Endothelial cell of umbilical vein (primary cell): ENCODE measurements at regions not wholly inside any gene's neighbourhood (a gene's known extent, or its start where the extent isn't known, plus 50 kb on each side); places are given as distances from the start of the nearest gene placed in this dataset.

Experiments
- BruUV-seq: library from RNA; stranded (reverse); fragments of 400-500 nt; replicated peaks from 2 replicates; lab custom pipeline; 2021; lab: Mats Ljungman, UMichigan
- CTCF ChIA-PET: fragments of 300-600, 350-600 bp; sonication (Branson Sonifier 250); formaldehyde crosslinking; loops from one replicate; lab custom pipeline; 2021; ENCODE audit warnings: antibody characterized with exemption, inconsistent platforms; lab: Charles Lee
- POLR2A ChIA-PET: fragments of 300-600, 350-600 bp; sonication (Branson Sonifier 250); formaldehyde crosslinking; loops from one replicate; lab custom pipeline; 2021; ENCODE audit warnings: antibody characterized with exemption, inconsistent platforms; lab: Charles Lee
- DNase-seq: peaks from one replicate; pipeline ENCODE4 v3.0.0-alpha.2; 2011; ENCODE audit warnings: low read depth, low spot score
- FAIRE-seq: peaks from 2 replicates; lab custom pipeline; 2011; peaks lifted over from hg19 to GRCh38; lab: Jason Lieb, UNC
- H2AFZ ChIP-seq: 2 replicates; pipeline ENCODE4 v1.6.0; 2012; ENCODE audit warnings: low read depth, low read length, control low read depth, inconsistent platforms
- H3K27ac ChIP-seq: 2 replicates; pipeline ENCODE4 v1.5.1; 2011; ENCODE audit warnings: low read depth, mild to moderate bottlenecking, control low read depth, low read length, moderate library complexity; ENCODE audit not compliant: insufficient read depth
- H3K27me3 ChIP-seq, 2 experiments: 2 replicates each; pipeline versions ENCODE4 v1.6.0 to v1.6.1; 2011; ENCODE audit warnings: low read length in 2 of 2, mixed read lengths in 1 of 2; ENCODE audit not compliant: control insufficient read depth in 2 of 2, insufficient read depth in 2 of 2
- H3K36me3 ChIP-seq, 2 experiments: 2 replicates in 1 of 2; 3 replicates in 1 of 2; pipeline ENCODE4 v1.5.1; 2011; ENCODE audit warnings: low read length in 2 of 2, mild to moderate bottlenecking in 1 of 2, moderate library complexity in 1 of 2; ENCODE audit not compliant: control insufficient read depth in 2 of 2, insufficient read depth in 2 of 2; ENCODE audit errors: extremely low read depth in 1 of 2
- H3K4me1 ChIP-seq: 3 replicates; pipeline ENCODE4 v1.5.1; 2011; ENCODE audit warnings: mild to moderate bottlenecking, low read length; ENCODE audit not compliant: control insufficient read depth, insufficient read depth; ENCODE audit errors: extremely low read depth
- H3K4me2 ChIP-seq: 2 replicates; pipeline ENCODE4 v1.6.1; 2011; ENCODE audit warnings: low read length, control low read depth, mixed read lengths; ENCODE audit not compliant: insufficient read depth
- H3K4me3 ChIP-seq, 3 experiments: fragments of 200-600 bp in 1 of 3; sonication (generic), shearing (Covaris generic) in 1 of 3; replicated peaks in 1 of 3; 2 replicates each; pipeline ENCODE4 v1.5.1; 2011 to 2016; ENCODE audit warnings: control low read depth in 3 of 3, low read length in 3 of 3, mild to moderate bottlenecking in 2 of 3, inconsistent platforms in 1 of 3, low read depth in 1 of 3, moderate library complexity in 1 of 3; ENCODE audit not compliant: insufficient read depth in 1 of 3
- H3K79me2 ChIP-seq: 2 replicates; pipeline ENCODE4 v1.6.0; 2012; ENCODE audit warnings: low read length, inconsistent platforms; ENCODE audit not compliant: control insufficient read depth, insufficient read depth
- H3K9ac ChIP-seq: replicated peaks from 2 replicates; pipeline ENCODE3; 2011; ENCODE audit warnings: low read length, control low read depth; ENCODE audit not compliant: insufficient read depth; ENCODE audit errors: extremely low read depth
- H3K9me1 ChIP-seq: replicated peaks from 3 replicates; pipeline ENCODE4 v1.6.0; 2011; ENCODE audit warnings: mild to moderate bottlenecking, low read length; ENCODE audit not compliant: control insufficient read depth, insufficient read depth; ENCODE audit errors: extremely low read depth
- H3K9me3 ChIP-seq: replicated peaks from 2 replicates; pipeline ENCODE4 v1.5.1; 2012; ENCODE audit warnings: low read length, inconsistent platforms; ENCODE audit not compliant: control insufficient read depth, insufficient read depth
- H4K20me1 ChIP-seq: replicated peaks from 2 replicates; pipeline ENCODE3; 2011; ENCODE audit warnings: mild to moderate bottlenecking, low read length; ENCODE audit not compliant: control insufficient read depth, insufficient read depth; ENCODE audit errors: extremely low read depth
- EZH2 ChIP-seq: IDR thresholded peaks from 2 replicates; pipeline ENCODE4 v1.6.1; 2012; ENCODE audit warnings: borderline replicate concordance, low read depth, mild to moderate bottlenecking, moderate library complexity, low read length, inconsistent platforms; ENCODE audit not compliant: severe bottlenecking
- FOS ChIP-seq: IDR thresholded peaks from 2 replicates; pipeline ENCODE4 v1.6.1; 2011; ENCODE audit warnings: mild to moderate bottlenecking, low read length, moderate library complexity, borderline replicate concordance; ENCODE audit not compliant: insufficient read depth
- GATA2 ChIP-seq: IDR thresholded peaks from 2 replicates; pipeline ENCODE4 v1.7.0; 2011; ENCODE audit warnings: low read depth, mild to moderate bottlenecking, moderate library complexity, mixed read lengths, low read length; ENCODE audit not compliant: insufficient read length, insufficient read depth
- JUN ChIP-seq: IDR thresholded peaks from 2 replicates; pipeline ENCODE4 v1.6.1; 2011; ENCODE audit warnings: borderline replicate concordance, low read depth; ENCODE audit not compliant: insufficient read length, insufficient read depth
- MYC ChIP-seq: IDR thresholded peaks from one replicate; pipeline ENCODE4 v1.6.1; 2011; ENCODE audit warnings: mild to moderate bottlenecking, low read depth, low read length
- POLR2A ChIP-seq: IDR thresholded peaks from 2 replicates; pipeline ENCODE4 v1.6.1; 2012; ENCODE audit warnings: low read depth, mild to moderate bottlenecking, control low read depth, low read length
- POLR2AphosphoS5 ChIP-seq: IDR thresholded peaks from 2 replicates; pipeline ENCODE4 v1.6.1; 2012; ENCODE audit warnings: low read depth, mild to moderate bottlenecking, control low read depth, low read length, moderate library complexity; ENCODE audit not compliant: insufficient read depth
- dilution Hi-C: fragments of 300-500 bp; cut with MboI; formaldehyde crosslinking; loops from one replicate; pipeline ENCODE4 v1.15.0; 2019; ENCODE audit warnings: low sequenced_read_pairs; ENCODE audit not compliant: extremely low pct_ligation_motif_present
- intact Hi-C: fragments of 100-400 bp; cut with micrococcal nuclease; formaldehyde crosslinking; loops from one replicate; pipeline ENCODE4 v1.10.0; 2022
- TF ChIP-seq, protein P1 (sequence below), 2 donors: IDR thresholded peaks; 1 replicate in 1 of 2; 2 replicates in 1 of 2; pipeline ENCODE4 v1.5.1; 2011; ENCODE audit warnings: low read length in 2 of 2, mild to moderate bottlenecking in 2 of 2, moderate library complexity in 2 of 2, control low read depth in 1 of 2, inconsistent platforms in 1 of 2, low read depth in 1 of 2; ENCODE audit not compliant: insufficient read depth in 1 of 2; ENCODE audit errors: extremely low read depth in 1 of 2
- TF ChIP-seq, protein P2 (sequence below): IDR thresholded peaks from 2 replicates; pipeline ENCODE4 v1.6.1; 2011; ENCODE audit not compliant: insufficient read depth, insufficient read length

DNA sequence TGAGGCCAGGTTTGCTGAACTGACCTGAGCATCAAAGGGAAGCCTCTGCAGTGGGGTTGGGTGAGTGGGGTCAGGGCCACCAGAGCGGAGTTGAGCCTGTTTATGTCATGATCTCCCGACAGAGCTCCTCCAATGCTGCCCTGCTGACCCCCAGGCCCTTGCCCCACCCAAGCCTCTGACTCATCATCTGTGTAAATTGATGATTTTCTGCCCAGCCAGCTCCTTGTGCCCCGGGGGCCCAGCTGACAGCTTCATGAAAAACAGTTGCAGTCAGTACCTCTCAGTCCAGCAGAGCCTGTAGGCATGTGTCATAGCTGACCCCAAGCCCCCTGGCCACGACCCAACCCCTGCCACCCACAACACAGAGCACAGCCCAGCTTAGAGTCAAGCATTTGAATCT lies 134.9 kb downstream of the CCT6B start:
- TF ChIP-seq EZH2 (no peak), POLR2AphosphoS5 (no peak), POLR2A (no peak), MYC (no peak), GATA2 (no peak), FOS (no peak), JUN (no peak)
- TF ChIP-seq, protein P1, sequence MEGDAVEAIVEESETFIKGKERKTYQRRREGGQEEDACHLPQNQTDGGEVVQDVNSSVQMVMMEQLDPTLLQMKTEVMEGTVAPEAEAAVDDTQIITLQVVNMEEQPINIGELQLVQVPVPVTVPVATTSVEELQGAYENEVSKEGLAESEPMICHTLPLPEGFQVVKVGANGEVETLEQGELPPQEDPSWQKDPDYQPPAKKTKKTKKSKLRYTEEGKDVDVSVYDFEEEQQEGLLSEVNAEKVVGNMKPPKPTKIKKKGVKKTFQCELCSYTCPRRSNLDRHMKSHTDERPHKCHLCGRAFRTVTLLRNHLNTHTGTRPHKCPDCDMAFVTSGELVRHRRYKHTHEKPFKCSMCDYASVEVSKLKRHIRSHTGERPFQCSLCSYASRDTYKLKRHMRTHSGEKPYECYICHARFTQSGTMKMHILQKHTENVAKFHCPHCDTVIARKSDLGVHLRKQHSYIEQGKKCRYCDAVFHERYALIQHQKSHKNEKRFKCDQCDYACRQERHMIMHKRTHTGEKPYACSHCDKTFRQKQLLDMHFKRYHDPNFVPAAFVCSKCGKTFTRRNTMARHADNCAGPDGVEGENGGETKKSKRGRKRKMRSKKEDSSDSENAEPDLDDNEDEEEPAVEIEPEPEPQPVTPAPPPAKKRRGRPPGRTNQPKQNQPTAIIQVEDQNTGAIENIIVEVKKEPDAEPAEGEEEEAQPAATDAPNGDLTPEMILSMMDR (IDR thresholded peaks at IDR 0.05; ENCODE audit: extremely low read depth in 1 of 2, insufficient read depth in 1 of 2, low read depth in 1 of 2, low read length in 2 of 2), result no peak
- TF ChIP-seq, protein P2, sequence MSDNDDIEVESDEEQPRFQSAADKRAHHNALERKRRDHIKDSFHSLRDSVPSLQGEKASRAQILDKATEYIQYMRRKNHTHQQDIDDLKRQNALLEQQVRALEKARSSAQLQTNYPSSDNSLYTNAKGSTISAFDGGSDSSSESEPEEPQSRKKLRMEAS, result no peak
- H3K27me3 ChIP-seq, result no peaks in the 10 kb centered on the region
- H4K20me1 ChIP-seq, result no peaks in the 10 kb centered on the region
- no TSS peak for BruUV-seq
- no peaks in the 10 kb centered on the region for H3K79me2 ChIP-seq
- H3K4me3 ChIP-seq, result no peak overlapping the region
- no peak overlapping the region for H3K4me2 ChIP-seq
- dilution Hi-C loops (no loop called here), intact Hi-C loops (no loop called here)
- DNase-seq, result no peak
- no peak for FAIRE-seq
- ChIA-PET POLR2A (no interaction called here), CTCF (interaction anchor here (0.8 kb wide), 1 partner anchor 45 kb away, joined by 3 read pairs; no protein-coding TSS in a partner anchor)
- no peaks in the 10 kb centered on the region for H3K9me1 ChIP-seq
- no peaks in the 10 kb centered on the region for H3K9me3 ChIP-seq
- no peak overlapping the region for H2AFZ ChIP-seq
- no peak overlapping the region for H3K27ac ChIP-seq
- H3K36me3 ChIP-seq, result no peaks in the 10 kb centered on the region
- no peaks in the 10 kb centered on the region for H3K4me1 ChIP-seq
- no peak overlapping the region for H3K9ac ChIP-seq
